HG02678 (cell line): ENCODE measurements at regions not wholly inside any gene's neighbourhood (a gene's known extent, or its start where the extent isn't known, plus 50 kb on each side); places are given as distances from the start of the nearest gene placed in this dataset.

Experiments
- ATAC-seq: cut with Tn5 transposase; IDR thresholded peaks from one replicate; pipeline ENCODE4 v1.9.1; 2021; ENCODE audit warnings: mild to moderate bottlenecking, moderate library complexity; ENCODE audit not compliant: unreplicated experiment

DNA sequence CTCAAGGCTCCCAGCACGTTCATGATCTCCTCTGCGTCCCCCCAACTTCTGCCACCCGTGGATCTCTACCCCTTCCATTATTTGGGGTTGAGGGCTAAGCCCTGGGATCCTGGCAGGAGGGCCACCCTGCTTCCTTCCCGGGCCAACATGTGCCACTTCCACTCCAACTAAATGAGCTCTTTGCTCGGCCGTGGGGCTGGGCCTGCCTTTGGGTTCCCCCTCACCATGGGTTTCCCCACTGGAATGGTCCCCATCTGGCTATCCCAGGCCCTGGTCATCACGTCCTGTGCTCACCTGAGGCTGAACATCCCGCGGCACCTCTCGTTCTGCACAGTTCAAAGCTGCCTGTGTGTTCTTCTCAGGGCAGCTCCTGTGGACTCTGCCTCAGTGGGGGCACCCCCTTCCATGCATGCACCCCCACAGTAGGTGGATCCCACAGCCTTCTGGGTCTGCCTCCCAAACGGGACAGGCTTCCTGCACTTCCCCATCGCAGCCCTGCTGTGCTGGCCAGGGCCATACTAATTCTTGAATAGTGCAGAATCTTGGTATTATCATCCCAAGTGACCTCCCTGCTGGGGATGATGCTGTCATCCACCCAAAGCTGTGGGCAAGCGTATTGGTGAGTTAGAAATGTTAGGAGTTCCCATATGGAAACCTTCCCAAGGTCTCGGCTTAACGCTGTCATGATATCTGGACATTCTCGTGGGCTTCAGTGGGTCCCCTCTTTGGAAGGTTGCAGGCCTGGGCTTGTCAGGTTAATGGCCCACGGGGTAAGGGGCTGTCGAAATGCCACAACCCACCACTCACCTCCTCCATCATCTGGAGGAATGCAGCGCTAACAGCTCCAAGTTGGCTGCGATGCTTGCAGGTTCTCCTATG is 150.5 kb upstream of the TWIST2 start:
- no peak for ATAC-seq

DNA sequence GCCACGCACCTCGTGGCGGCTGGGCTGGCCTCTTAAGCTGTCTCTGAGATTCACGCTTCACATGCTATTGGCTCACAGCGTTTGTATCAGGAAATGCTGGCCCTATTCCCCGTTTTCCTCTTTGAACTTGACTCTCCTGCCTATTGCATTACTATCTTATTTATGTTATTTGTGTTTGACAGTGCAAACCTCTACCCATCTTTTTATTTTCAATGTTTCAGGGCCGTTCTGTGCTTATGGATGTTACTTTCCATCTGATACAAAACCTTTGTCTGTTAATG is 149.9 kb upstream of the TWIST2 start:
- ATAC-seq, result no peak

DNA sequence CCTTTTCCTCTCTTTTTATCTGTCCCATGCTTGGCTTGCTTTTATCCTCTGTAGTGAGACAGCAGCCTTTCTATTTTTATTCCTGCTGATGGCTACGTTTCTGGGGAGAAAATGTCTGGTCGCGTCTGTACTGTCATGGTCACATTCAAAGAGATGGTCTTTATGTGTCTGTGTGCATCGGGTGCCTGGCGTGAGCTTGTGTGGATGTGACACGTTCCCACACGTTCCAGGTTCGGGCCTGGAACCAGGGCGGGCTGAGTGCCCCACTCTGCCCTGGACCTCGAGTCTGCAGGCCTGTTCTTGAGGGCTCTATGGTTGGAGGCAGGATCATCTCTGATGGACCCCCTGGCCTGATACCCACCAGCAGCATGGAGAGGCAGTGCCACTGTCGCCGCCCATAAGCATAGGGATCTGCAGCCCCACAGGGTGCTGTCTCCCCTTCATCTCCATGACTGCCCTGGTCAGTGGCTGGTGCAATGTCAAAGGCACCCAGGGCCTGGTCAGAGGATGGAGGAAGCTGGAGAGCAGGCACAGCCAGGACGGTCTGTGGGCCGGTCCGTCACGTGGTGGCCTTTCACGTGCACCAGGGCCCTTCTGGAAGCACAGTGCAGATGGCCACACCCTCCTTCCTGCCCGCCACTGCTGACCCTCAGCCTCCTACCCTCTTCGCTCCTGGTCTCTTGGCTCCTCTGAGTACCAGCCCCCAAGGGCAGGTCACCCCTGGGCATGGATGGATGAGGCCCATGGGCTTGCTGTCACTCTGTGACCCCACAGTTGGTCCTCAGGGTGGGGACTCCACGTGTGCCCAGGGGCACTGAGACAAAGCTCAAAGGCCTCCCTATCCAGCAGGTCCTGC is 149.2 kb upstream of the TWIST2 start:
- ATAC-seq, result no peak

DNA sequence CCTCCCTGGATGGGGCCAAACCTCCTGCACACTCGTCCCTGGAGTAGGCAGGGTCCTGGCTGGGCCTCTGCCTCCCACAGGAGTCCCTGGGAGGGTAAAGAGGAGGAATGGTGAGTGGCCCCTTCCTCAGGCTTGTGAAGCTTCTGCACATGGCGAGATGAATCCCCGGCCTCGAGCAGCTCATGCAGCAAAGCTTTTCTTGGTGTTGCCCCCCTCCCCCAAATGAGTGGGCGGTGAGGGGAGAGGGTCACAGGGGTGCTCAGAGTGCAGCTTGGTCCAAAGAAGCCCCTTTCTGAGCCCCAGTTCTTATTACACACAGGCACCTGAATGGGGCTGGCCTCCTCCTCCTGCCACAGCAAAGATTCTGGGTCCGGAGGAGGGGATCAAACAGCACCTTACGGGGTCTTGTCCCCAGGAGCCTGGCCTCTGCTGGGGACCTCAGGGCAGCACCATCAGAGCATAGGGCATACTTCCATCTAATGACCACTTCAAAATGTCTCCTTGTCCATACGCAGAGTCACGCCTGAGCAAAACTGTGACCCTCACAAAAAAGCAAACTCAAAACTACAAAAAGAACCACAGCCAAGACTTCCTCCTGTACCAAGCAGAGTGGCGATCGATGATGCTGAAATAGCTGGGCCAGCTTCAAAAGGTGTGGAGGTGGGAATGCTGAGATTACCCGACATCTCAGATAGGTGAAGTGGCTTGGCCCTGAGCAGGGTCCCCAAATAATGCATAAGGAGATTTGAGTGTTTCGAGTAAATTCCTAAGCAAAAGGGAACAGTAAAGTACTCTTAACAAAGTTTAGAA is 148.4 kb upstream of the TWIST2 start:
- ATAC-seq, result no peak

DNA sequence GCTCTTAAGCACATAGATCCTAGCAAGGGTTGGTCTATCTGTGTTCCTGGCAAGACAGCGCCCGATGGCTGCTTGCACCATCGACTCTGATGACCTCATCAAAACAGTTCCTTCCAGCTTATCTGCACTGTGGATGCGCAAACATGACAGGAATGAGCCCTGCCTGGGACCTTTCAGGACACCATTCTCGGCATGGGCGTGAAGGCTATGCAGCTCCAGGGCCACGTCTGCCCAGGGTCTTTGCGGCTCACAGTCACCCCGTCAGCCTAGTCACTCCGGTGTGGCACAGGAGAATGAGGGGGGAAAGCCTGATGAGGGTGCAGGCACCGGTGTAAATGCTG is 147.8 kb upstream of the TWIST2 start:
- ATAC-seq, result no peak

DNA sequence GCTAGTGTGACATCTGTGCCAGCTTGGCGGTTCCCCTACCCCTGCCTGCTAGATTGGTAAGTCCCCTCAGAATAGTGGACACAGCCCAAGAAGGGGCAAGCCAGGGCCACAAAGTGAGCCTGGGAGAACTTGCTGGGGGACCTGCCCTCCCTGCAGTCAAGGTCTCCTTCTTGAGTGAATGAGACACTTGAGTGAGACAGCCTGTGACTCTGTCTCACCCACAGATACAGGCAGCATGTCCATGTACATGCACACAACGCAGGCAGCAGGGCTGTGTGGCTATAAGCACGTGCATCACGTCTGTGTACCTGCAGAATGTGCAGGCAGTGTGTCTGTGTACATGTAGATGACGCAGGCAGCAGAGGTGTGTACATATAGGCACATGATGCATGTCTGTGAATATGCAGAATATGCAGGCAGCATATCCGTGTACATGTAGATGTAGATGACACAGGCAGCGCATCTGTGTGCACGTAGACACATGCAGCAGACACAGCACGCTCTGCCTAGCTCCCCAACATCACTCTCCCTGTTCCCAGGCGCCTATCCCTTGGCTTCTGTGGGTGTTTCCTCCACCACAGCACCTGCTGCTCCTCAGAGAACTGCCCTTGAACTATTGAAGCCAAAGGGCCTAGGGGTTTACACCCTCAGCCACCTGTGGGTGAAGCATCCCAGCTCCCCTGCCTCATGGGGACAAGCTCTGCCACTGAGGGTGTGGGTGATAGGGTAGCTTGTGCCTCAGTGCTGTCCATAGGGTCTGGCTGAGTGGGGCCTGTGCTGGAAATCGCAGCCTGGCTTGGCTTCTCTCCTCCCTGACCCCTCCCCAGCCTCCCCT is 147.2 kb upstream of the TWIST2 start:
- ATAC-seq, result no peak

DNA sequence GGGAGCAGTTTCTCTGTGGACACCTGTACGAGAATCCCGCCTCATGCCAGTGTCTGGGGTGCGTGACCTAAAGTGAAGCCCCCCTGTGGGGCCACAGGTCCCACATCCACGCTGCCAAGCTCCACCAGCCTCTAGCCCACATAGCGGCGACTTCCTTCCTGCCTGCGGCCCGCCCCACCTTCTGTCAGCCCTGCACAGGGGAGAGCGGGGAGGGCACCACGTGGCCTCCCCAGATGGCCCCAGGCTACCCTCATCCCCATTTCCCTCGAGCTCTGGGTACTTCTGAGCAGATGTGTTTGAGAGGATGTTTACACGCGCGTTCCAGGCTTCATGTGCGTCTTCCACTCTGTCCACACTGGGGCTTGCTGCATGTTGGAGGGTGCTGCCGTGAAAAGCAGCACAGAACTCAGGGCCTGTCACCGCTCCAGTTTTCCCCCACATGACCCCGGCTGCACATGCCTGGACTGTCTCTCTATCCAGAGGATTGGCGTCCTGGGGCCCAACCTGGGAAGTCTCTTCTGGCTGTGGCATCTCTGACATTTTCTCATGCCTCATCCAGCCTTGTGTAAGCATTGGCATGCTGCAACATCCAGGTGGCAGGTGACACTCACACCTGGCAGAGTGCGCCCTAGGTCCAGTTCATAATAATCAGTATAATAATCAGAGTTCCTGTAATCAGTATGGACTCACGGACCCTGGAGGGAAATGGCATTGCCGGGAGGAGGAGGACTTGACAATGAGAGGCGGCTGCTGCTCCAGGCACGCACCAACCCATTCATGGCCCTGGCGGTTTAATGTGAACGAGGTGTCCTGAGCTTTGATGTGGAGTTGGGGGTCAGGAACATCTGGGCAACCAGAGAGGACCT is 146.3 kb upstream of the TWIST2 start:
- no peak for ATAC-seq

DNA sequence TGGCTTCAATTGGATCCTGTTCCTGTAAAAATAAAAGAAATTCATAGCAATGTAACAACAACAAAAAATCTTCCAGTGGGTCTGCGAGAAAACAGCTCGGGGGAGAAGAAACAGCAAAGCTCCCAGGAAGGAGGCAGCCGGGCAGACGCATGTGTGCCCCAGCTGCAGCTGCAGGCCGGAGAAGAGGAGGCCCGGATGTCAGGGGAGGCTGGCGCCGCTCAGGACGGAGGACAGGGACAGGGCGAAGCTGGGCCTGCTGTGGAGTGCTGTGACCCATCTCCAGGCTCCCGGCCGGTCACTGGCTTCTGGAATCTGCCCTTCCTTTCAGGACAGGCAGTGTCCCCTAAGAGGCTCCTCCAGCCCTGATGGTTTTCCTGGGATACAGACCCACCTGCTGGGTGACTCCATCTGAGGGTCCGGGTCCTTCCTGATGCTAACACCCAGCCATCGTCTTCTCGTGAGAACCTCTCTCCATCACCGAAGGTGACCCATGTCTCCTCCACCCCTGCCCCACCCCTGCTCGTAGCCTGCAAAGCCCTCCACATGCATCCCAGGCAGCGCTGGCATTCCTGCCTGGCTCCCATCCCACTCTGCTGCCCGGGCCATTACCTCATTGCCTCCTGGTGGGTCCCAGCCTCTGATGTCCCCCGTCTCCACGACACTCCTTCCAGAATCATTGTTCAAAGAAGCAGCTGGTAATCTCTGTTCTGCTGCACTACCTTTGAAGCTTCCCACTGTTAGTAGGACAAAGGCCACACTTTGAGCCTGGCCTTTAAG is 145.4 kb upstream of the TWIST2 start:
- no peak for ATAC-seq

DNA sequence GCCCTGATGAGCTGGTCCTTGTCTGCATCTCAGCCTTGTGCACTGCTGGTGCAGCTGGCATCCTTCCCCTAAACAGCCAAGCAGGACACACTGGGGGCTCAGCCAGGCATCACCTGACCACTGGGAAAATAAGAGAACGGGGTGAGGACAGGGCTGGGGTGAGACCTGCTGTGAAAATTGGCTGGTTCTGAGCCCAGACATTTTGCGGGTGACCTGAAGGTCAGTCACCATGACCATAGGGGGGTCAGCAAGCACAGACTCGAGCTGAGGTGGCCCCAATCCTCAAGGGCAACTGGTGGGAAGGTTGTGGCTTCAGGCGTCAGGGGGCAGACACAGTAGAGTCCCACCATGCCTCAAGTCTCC is 144.9 kb upstream of the TWIST2 start:
- ATAC-seq, result no peak

DNA sequence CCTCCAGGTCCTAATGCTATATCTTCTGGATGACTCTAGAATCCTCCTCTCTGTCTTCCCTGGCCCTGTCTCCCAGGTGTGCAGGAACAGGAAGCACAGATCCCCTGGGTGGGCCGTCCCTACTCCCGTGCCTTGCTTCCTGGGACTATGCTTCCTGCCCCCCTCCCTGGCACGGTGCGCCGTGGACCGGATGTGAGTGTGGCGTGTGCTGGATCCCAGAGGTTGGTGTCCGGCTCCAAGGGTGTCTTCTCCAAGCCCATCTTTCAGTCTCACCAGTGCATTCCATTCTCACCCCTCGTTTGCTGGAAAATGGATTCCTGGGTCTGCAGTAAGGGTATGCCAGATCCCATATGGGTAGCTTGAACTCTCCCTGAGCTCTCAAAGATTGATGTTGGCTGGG is 144.4 kb upstream of the TWIST2 start:
- no peak for ATAC-seq

DNA sequence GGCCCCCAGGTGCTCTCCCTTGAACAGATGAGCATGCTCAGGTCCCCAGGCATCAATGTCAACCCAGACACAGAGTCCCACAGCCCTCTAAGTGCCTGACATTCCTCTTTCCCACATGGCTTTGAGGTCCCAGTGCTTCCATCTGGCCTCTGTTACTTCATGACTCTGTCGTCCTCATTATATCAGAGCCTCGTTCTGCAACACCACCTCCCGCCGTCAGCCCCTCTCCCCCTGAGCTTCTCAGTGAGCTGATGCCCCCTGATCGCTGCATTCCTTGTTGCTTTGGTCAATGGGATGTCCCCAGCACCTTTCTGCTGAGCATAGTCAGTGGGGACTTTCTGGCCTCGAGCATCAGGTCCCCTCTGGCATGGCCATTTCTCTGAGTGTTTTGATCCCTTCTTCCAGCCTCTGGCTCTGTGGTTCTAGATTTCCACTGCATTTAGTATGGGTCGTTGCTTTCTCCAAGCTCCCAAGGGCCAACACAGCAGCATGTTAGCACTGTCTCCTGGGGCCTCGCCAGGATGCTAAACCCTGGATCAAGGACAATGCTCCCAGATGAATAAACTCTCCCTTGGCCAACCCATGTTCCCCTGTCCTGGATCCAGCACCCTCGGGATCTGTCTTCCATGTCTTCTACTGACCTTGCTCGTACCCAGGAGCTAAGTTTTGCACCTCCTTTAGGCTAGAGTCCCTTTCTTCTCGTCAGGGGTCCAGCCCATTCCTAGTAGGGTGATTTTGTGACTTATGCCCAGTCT is 143.2 kb upstream of the TWIST2 start:
- no peak for ATAC-seq

DNA sequence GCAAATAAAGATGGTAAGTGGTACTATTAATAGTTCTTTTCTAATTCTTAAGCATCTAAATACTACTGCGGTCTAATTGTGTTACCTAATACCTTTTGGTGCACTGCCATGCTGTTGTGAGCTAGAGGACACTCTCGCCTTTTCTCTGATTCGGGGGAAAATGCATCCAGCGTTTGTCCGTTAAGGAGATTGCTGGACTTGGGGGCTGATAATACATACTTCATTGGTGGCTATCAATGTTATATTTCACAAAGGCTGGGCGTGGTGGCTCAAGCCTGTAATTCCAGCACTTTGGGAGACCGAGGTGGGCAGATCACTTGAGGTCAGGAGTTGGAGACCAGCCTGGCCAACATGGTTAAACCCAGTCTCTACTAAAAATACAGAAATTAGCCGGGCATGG is 141.7 kb upstream of the TWIST2 start:
- no peak for ATAC-seq

DNA sequence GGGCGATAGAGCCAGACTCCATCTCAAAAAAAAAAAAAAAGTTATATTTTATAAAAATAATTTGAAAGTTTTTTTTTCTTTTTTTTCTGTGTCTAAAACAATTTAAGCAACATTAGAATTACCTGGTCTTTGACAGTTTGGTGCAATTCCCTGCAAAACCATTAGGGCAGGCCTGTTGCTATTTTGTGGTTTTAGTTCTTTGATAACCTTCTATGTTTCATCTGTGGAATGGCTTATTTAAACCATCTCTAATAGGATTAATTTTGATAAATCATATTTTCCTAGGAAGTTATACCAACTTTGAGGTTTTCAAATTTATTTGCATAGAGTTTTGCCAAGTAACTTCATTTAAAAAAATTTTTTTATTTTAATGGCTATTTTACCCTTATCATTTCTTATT is 141.2 kb upstream of the TWIST2 start:
- ATAC-seq, result no peak

DNA sequence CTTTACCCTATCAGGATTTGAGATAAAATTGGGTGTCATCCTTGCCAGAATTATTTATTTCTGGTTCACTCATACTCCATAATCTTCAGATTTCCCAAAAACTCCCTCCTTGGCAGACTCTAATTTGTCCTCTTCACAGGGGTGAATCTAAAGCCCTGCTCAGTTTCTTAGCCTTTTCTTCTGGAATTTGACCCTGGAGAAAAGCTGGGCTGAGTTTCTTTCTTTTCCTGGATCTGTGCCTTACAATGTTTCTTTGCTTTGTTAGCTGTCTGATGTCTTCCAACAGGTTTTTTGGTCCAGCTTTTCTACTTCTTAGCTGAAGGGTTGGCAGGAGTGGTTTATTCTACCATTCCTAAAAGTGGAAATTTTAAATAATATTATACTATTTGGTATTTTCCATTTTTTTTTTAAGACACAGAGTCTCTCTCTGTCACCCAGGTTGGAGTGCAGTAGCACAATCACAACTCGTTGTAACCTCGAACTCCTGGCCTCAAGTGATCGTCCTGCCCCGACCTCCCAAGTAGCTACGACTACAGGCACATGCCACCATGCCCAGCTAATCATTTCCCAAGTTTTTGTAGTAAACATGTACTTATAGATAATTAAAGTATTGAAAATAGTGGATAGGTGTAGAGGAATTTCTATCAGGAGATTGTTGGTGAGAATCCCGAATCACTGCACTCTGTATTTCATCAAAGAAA is 138.4 kb upstream of the TWIST2 start:
- ATAC-seq, result no peak

DNA sequence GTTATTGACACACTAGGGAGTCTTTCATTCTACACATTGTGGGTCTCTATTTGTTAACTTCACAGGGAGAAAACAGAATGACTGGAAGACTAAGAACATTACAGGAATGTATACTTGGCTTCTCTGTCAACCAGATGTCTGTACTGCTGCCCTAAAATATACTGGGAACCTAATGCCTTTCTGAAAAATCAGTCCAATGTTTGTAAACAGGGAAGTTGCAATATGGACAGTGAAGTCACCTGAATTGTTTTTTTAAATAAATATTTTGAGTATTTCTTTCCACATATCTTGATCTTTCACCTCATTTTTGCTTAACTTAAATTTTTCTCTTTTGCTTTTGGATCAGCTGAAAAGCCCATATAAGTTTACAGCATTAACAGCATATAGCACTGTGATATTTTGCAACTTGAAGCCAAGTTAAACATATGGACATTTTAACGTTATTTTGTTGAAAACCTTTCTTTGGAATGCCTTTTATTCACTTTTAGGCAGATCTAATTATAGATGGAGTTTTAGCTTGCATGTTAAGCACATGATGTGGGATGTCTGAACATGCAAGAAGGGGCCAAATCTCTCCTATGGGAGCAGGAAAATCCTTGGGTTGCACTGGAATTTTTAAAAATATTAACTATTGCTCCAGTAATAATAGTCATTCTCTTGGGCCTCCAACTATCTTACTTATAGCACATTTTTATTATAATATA is 137.7 kb upstream of the TWIST2 start:
- ATAC-seq, result no peak

DNA sequence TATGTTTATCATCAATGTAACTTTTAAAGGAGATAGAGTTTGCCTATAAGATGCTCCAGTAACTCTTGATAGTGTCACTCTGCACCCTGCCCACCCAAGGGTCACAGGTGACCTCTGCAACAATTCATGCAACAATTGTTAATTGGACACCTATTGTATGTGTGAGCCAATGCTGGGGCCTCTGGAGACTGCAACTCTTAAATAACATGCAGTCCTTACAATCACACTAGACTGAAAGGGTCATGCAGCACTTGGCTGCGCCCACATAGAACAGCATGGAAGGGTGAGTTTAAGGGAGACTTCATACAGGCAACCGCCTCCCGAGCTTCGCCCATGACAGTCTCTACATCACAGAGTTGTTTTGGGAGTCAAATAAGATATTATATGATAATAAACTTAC is 137.1 kb upstream of the TWIST2 start:
- no peak for ATAC-seq

DNA sequence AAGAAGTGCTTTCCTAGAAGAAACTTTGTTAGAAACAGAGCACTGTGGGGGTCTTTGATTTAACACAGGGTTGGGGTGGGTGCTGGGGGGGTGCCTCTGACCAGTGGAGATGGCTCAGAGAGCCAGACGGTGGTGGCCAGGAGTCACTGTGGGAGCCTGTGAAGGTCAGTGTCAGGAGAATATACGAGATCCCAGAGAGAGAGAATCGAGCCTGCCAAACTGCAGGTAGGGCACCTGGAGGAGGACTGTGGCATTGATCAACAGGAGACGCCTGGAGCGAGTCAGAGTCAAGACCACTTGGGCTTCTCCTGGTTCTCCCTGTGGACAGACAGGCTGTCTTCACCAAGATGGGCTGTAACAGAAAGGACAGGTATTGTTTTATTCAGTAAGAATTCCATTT is 136.5 kb upstream of the TWIST2 start:
- no peak for ATAC-seq
